ENCODE measurements at regions not wholly inside any gene's neighbourhood (a gene's known extent, or its start where the extent isn't known, plus 50 kb on each side); places are given as distances from the start of the nearest gene placed in this dataset.

DNA sequence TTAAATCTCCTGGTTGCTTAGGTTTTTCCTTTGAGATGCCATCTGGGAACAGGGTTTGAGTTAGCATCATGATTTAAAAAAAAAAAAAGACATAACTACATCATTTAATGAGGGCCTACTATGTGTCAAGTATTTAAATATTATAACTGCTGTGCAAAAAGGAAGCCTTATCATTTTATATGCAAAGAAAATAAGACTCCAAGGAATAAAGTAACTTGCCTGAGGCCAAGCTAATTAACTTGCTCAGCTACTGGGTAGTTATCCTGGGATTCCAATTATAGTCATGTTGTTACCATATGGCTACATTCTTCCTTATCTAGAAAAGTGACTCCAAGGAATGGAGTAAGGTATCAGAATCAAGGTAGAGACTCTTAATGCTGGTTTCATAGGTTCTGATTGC, 123.5 kb downstream of the SLC41A2 start:
- TF ChIP-seq TAF1 (IDR thresholded peaks at IDR 0.05; ENCODE audit: low read depth, low read length), result no peak
- no peak for TF ChIP-seq POLR2A (IDR thresholded peaks at IDR 0.05; ENCODE audit: low read depth, low read length)
- no peak for TF ChIP-seq POLR2AphosphoS5 (IDR thresholded peaks at IDR 0.05; ENCODE audit: low read depth, low read length)
- TF ChIP-seq PAX5 (IDR thresholded peaks at IDR 0.05; ENCODE audit: insufficient read depth, low read length, severe bottlenecking), result no peak
- TF ChIP-seq SPI1 (IDR thresholded peaks at IDR 0.05; ENCODE audit: low read depth, low read length), result no peak

All from GM12891 (cell line).